ENCODE measurements at regions not wholly inside any gene's neighbourhood (a gene's known extent, or its start where the extent isn't known, plus 50 kb on each side); places are given as distances from the start of the nearest gene placed in this dataset.

- TF ChIP-seq, protein P1, sequence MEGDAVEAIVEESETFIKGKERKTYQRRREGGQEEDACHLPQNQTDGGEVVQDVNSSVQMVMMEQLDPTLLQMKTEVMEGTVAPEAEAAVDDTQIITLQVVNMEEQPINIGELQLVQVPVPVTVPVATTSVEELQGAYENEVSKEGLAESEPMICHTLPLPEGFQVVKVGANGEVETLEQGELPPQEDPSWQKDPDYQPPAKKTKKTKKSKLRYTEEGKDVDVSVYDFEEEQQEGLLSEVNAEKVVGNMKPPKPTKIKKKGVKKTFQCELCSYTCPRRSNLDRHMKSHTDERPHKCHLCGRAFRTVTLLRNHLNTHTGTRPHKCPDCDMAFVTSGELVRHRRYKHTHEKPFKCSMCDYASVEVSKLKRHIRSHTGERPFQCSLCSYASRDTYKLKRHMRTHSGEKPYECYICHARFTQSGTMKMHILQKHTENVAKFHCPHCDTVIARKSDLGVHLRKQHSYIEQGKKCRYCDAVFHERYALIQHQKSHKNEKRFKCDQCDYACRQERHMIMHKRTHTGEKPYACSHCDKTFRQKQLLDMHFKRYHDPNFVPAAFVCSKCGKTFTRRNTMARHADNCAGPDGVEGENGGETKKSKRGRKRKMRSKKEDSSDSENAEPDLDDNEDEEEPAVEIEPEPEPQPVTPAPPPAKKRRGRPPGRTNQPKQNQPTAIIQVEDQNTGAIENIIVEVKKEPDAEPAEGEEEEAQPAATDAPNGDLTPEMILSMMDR (IDR thresholded peaks at IDR 0.05; ENCODE audit: insufficient read depth, low read length, poor library complexity, severe bottlenecking): no peak
- no peak for TF ChIP-seq EZH2phosphoT487 (conservative IDR thresholded peaks at IDR 0.05; ENCODE audit: low read length)
Measured at GRCh38 chr7:22016507-22016906, 70.8 kb upstream of the CDCA7L start.
